ENCODE measurements at regions not wholly inside any gene's neighbourhood (a gene's known extent, or its start where the extent isn't known, plus 50 kb on each side); places are given as distances from the start of the nearest gene placed in this dataset.

DNA sequence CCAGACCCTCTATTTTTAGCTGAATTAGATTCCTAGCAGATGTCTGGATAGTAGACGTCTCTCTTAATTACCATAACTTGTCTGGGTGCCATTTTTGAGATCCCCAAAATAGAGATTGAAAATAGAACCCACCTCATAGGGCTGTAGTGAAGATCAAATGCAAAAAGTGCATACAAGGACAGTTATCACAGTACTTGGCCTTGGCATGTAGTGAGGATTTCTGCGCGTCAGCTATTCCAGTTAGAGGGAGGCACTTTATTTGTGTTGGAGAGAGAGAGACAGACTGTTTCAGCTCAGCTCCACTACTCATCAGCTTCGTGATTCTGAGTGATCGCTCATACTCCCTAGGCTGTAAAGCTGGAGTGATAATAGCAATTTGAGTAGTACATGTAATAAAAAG, 59.6 kb upstream of the CDH13 start:
- TF ChIP-seq, protein P1, sequence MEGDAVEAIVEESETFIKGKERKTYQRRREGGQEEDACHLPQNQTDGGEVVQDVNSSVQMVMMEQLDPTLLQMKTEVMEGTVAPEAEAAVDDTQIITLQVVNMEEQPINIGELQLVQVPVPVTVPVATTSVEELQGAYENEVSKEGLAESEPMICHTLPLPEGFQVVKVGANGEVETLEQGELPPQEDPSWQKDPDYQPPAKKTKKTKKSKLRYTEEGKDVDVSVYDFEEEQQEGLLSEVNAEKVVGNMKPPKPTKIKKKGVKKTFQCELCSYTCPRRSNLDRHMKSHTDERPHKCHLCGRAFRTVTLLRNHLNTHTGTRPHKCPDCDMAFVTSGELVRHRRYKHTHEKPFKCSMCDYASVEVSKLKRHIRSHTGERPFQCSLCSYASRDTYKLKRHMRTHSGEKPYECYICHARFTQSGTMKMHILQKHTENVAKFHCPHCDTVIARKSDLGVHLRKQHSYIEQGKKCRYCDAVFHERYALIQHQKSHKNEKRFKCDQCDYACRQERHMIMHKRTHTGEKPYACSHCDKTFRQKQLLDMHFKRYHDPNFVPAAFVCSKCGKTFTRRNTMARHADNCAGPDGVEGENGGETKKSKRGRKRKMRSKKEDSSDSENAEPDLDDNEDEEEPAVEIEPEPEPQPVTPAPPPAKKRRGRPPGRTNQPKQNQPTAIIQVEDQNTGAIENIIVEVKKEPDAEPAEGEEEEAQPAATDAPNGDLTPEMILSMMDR (conservative IDR thresholded peaks at IDR 0.05; ENCODE audit: low read depth, low read length), result no peak
- DNase-seq (ENCODE audit: low read depth), result no peak
- no peak overlapping the region for H3K4me3 ChIP-seq (ENCODE audit: low read length)

DNA sequence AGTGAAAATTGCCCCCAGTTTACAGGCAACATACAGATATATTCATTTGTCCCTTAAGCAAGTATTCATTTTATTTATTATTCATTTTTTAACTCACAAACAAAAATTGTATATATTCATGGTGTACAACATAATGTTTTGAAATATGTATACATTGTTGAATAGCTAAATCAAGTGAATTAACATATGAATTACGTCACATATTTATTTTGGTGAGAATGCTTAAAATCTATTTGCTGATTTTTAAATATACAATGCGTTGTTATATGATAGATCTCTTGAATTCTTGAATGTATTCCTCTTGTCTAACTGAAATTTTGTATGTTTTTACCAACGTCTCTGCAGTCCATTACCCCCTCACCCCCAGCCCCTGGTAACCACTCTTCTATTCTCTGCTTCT, 63.4 kb upstream of the CDH13 start:
- TF ChIP-seq, protein P1 (conservative IDR thresholded peaks at IDR 0.05; ENCODE audit: low read depth, low read length), result no peak
- no peak overlapping the region for H3K4me3 ChIP-seq (ENCODE audit: low read length)
- no peak for DNase-seq (ENCODE audit: low read depth)

DNA sequence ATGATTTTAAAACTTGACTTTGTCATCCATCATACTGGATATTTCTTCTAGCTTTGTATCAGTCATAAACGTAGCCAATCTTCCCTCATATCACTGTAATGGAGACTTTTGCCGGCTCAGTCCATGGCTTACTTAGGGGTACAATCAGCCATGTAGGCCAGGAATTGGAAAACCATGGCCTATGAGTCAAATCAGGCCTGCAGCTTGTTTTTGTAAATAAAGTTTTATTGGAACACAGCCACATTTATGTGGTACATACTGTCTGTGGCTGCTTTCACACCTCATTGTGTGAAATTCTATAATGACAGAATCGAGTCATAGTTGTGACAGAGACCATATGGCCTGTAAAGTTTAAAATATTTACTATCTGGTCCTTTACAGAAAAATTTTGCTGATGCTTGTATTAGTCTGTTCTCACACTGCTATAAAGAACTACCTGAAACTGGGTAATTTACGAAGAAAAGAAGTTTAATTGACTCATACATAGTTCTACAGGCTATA, 64.5 kb upstream of the CDH13 start:
- DNase-seq (ENCODE audit: low read depth), result no peak
- TF ChIP-seq, protein P1 (conservative IDR thresholded peaks at IDR 0.05; ENCODE audit: low read depth, low read length), result no peak
- H3K4me3 ChIP-seq (ENCODE audit: low read length), result no peak overlapping the region

DNA sequence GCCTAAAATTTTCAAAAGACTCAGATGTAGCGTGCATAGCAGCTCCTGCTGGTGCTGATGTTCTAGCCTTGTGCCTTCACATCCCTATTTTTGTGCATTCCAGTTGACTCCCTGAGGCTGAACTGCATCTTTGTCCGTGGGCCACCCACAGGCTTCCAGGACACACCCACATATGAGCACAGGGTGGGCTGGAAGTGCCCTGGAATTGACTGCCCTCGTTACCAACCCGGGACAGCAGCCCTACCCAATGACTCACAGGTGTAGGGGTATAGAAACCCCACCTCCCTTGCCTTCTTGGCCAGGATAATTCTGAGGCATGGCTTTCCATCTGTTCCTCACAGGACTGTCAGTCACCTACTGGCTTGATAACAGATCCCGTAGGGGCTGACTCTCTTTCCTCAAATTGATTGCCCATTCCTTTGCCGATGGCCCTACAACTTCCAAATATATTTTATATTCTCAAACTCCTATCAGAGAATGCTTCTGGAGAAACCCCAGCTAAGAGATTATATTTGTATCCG, 65.9 kb upstream of the CDH13 start:
- DNase-seq (ENCODE audit: low read depth), result no peak
- TF ChIP-seq, protein P1 (conservative IDR thresholded peaks at IDR 0.05; ENCODE audit: low read depth, low read length), result no peak
- H3K4me3 ChIP-seq (ENCODE audit: low read length), result no peak overlapping the region

DNA sequence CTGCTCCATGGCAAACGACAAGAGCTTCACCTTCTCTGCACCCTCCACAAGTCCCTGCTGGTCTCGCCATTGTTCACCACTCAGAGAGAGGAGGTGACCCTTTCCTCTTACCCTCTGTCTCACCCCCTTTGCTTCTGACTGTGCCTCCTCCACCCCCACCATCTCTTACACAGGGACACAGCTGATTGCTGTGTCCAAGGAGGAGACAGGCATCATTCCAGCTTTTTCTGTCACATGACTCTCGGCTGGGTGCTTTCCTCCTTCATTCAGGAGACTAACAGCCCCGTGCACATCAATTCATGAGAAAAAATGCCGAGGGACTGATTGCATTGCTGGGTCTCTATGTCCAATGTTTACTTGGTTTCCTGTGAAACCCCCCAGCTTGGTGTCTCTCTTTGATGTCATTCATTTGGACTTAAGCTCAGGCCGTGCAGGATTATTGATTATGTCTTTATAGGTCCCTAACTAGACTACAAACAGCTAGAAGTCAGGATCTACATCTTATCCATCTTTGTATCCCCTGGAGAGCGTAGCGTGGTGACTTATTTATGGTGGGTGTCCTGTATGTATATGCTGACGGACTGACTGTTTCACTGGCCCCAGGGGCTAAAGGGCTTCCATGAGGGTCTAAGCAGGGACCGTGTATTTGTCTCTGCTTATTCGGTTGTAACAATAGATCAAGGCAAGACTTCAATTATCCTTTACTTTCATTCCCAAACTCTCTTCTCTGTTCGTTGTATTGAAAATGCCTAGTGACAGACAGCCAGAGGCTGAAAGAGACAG, 82.2 kb upstream of the CDH13 start:
- no peak for DNase-seq (ENCODE audit: low read depth)
- H3K4me3 ChIP-seq (ENCODE audit: low read length), result no peak overlapping the region
- TF ChIP-seq, protein P1 (conservative IDR thresholded peaks at IDR 0.05; ENCODE audit: low read depth, low read length), result no peak

DNA sequence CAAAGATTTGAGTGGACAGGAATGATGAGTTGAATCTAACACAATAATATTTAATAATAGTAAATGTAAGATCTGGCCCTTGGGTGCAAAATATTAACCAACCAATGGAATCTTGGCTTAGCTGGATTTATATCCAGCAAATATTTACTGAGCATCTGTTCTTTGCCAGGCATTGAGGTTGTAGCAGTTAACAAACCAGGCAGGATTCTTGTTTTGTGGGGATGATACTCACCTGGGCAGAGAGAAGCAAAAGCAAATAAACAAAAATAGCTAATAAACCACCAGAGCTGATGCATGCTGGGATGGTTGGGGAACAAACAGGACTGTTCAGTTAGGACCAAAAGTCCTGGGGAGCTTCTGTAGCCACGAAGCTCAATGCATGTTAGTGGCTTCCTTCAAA, 84.1 kb upstream of the CDH13 start:
- no peak overlapping the region for H3K4me3 ChIP-seq (ENCODE audit: low read length)
- DNase-seq (ENCODE audit: low read depth), result no peak
- TF ChIP-seq, protein P1 (conservative IDR thresholded peaks at IDR 0.05; ENCODE audit: low read depth, low read length), result no peak

DNA sequence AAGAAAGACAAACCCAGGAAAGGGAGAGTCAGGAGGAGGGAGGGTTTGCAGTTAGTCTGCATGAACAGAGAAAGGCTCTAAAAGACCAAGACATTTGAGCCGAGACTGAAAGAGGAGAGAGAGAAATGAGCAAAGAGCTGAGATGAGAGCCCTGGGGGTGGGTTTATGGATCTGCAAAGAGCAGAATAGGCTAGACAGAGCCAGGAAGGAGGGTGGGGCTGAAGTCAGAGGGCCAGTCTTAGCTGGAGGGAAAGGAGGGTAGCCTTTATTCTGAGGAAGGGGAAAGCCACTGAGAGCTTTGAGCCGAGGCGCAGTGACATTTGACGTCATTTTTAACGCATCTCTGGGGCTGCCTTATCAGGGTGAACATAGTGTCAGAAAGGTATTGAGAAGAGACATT, 85.7 kb upstream of the CDH13 start:
- TF ChIP-seq, protein P1 (conservative IDR thresholded peaks at IDR 0.05; ENCODE audit: low read depth, low read length), result no peak
- no peak for DNase-seq (ENCODE audit: low read depth)
- no peak overlapping the region for H3K4me3 ChIP-seq (ENCODE audit: low read length)

Data from retinal pigment epithelial cell (primary cell).